ENCODE measurements at regions not wholly inside any gene's neighbourhood (a gene's known extent, or its start where the extent isn't known, plus 50 kb on each side); places are given as distances from the start of the nearest gene placed in this dataset.

GRCh38 chr13:78032132-78032531 is 113.5 kb upstream of the EDNRB start:
- intact Hi-C loops (cut with micrococcal nuclease), result no loop called here
- Histone ChIP-seq H3K4me2 (replicated peaks; ENCODE audit: low read depth, low read length, poor library complexity, severe bottlenecking) (no peak overlapping the region), H3K27me3 (replicated peaks in 1 of 4; ENCODE audit: control extremely low read depth in 1 of 4, control insufficient read depth in 3 of 4, insufficient read depth in 4 of 4, low read length in 3 of 4) (no peaks in the 10 kb centered on the region), H3K36me3 (replicated peaks in 1 of 2; ENCODE audit: control extremely low read depth in 1 of 2, control insufficient read depth in 1 of 2, extremely low read depth in 1 of 2, insufficient read depth in 2 of 2, low read length in 1 of 2) (no peaks in the 10 kb centered on the region), H3K27ac (ENCODE audit: low read length in 2 of 2) (no peak overlapping the region), H2AFZ (ENCODE audit: insufficient read depth, low read depth, low read length, poor library complexity, severe bottlenecking) (no peak overlapping the region), H4K20me1 (ENCODE audit: control insufficient read depth, insufficient read depth, low read length, poor library complexity, severe bottlenecking) (no peaks in the 10 kb centered on the region), H3K4me1 (ENCODE audit: control insufficient read depth in 2 of 2, insufficient read depth in 2 of 2, low read length in 2 of 2) (no peaks in the 10 kb centered on the region), H3K9ac (ENCODE audit: low read length) (no peak overlapping the region), H3K4me3 (ENCODE audit: control extremely low read depth in 1 of 5, extremely low read depth in 1 of 5, insufficient read depth in 1 of 5, low read depth in 2 of 5, low read length in 4 of 5) (no peak overlapping the region), H3K9me3 (ENCODE audit: control extremely low read depth in 1 of 3, control insufficient read depth in 2 of 3, insufficient read depth in 1 of 3, low read length in 2 of 3) (no peaks in the 10 kb centered on the region), H3K79me2 (ENCODE audit: control insufficient read depth, insufficient read depth, low read length) (no peaks in the 10 kb centered on the region)
- TF ChIP-seq CTCF (IDR thresholded peaks at IDR 0.05) (no peak), EZH2 (IDR thresholded peaks at IDR 0.05; ENCODE audit: borderline replicate concordance, insufficient read depth, low read depth, low read length, poor library complexity, severe bottlenecking) (no peak)
- CTCF ChIA-PET, result no interaction called here
- H3K4me1 Mint-ChIP-seq, result no peaks in the 10 kb centered on the region
- DNase-seq, result no peak
- H3K27ac Mint-ChIP-seq, result no peak overlapping the region
- ATAC-seq (ENCODE audit: low read depth), result no peak
- peaks cover 11% of the 10 kb centered on the region for H3K27me3 Mint-ChIP-seq
- no peak overlapping the region for H3K4me3 Mint-ChIP-seq
- H3K9me3 Mint-ChIP-seq (ENCODE audit: insufficient read depth), result no peaks in the 10 kb centered on the region
- POLR2A ChIA-PET, result no interaction called here

DNA sequence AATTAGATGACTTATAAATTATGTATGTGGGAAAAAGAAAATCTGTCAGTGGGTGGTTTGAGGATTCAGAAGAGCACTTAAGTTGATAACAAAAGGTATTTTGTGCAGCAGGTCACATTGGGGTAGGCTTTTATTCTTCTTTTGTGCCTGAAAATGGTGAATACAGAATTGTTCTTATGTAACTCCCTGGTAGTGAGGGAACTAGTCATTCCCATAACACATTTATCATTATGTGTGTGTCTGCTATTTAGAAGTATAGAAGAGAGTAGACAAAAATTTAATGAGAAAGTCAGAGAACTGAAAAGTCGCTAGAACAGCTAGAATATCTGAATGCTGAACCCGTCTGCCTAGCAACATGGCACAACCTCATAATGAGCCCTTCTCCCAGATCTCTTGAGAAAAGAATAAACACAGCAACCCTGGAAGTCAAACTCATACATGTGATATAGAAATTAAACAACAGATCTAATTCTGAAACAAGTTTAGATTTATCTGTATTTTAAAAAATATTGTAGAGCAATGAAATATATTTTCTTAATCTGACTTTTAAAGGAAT is 111.8 kb upstream of the EDNRB start:
- POLR2A ChIA-PET, result no interaction called here
- Histone ChIP-seq H3K27me3 (replicated peaks in 1 of 4; ENCODE audit: control extremely low read depth in 1 of 4, control insufficient read depth in 3 of 4, insufficient read depth in 4 of 4, low read length in 3 of 4) (no peaks in the 10 kb centered on the region), H3K4me2 (replicated peaks; ENCODE audit: low read depth, low read length, poor library complexity, severe bottlenecking) (no peak overlapping the region), H3K4me1 (ENCODE audit: control insufficient read depth in 2 of 2, insufficient read depth in 2 of 2, low read length in 2 of 2) (no peaks in the 10 kb centered on the region), H2AFZ (ENCODE audit: insufficient read depth, low read depth, low read length, poor library complexity, severe bottlenecking) (no peak overlapping the region), H3K79me2 (ENCODE audit: control insufficient read depth, insufficient read depth, low read length) (no peaks in the 10 kb centered on the region), H3K27ac (ENCODE audit: low read length in 2 of 2) (no peak overlapping the region), H3K4me3 (ENCODE audit: control extremely low read depth in 1 of 5, extremely low read depth in 1 of 5, insufficient read depth in 1 of 5, low read depth in 2 of 5, low read length in 4 of 5) (no peak overlapping the region), H3K36me3 (replicated peaks in 1 of 2; ENCODE audit: control extremely low read depth in 1 of 2, control insufficient read depth in 1 of 2, extremely low read depth in 1 of 2, insufficient read depth in 2 of 2, low read length in 1 of 2) (no peaks in the 10 kb centered on the region), H3K9ac (ENCODE audit: low read length) (no peak overlapping the region), H4K20me1 (ENCODE audit: control insufficient read depth, insufficient read depth, low read length, poor library complexity, severe bottlenecking) (no peaks in the 10 kb centered on the region), H3K9me3 (ENCODE audit: control extremely low read depth in 1 of 3, control insufficient read depth in 2 of 3, insufficient read depth in 1 of 3, low read length in 2 of 3) (no peaks in the 10 kb centered on the region)
- no peak for DNase-seq
- CTCF ChIA-PET, result no interaction called here
- intact Hi-C loops (cut with micrococcal nuclease), result no loop called here
- WGBS (ENCODE audit: insufficient coverage), result no CpG with 5 or more reads among the region's 2 CpGs
- no peak for ATAC-seq (ENCODE audit: low read depth)
- Mint-ChIP-seq H3K27me3 (peaks cover 14% of the 10 kb centered on the region), H3K27ac (no peak overlapping the region), H3K9me3 (ENCODE audit: insufficient read depth) (no peaks in the 10 kb centered on the region), H3K4me1 (no peaks in the 10 kb centered on the region), H3K4me3 (no peak overlapping the region)
- TF ChIP-seq EZH2 (IDR thresholded peaks at IDR 0.05; ENCODE audit: borderline replicate concordance, insufficient read depth, low read depth, low read length, poor library complexity, severe bottlenecking) (no peak), CTCF (IDR thresholded peaks at IDR 0.05) (no peak)

Data from B cell (primary cell).